Osteoblast (primary cell): ENCODE measurements at regions not wholly inside any gene's neighbourhood (a gene's known extent, or its start where the extent isn't known, plus 50 kb on each side); places are given as distances from the start of the nearest gene placed in this dataset.

Source experiments
- DNase-seq: peaks from one replicate; pipeline ENCODE4 v3.0.0; 2011; ENCODE audit warnings: low spot score, mixed read lengths; ENCODE audit not compliant: insufficient read length; ENCODE audit errors: missing footprints
- H2AFZ ChIP-seq: 2 replicates; pipeline ENCODE4 v1.6.0; 2011; ENCODE audit warnings: mild to moderate bottlenecking, low read length
- H3K27ac ChIP-seq: 2 replicates; pipeline ENCODE4 v1.5.1; 2011; ENCODE audit warnings: mild to moderate bottlenecking, low read depth, low read length, moderate library complexity
- H3K27me3 ChIP-seq: 2 replicates; pipeline ENCODE4 v1.6.0; 2012; ENCODE audit warnings: mild to moderate bottlenecking, control low read depth, inconsistent platforms, low read length, moderate library complexity; ENCODE audit not compliant: insufficient read depth
- H3K36me3 ChIP-seq: 2 replicates; pipeline ENCODE4 v1.5.1; 2011; ENCODE audit warnings: mild to moderate bottlenecking, low read length, control low read depth, moderate library complexity; ENCODE audit not compliant: insufficient read depth
- H3K4me1 ChIP-seq: 2 replicates; pipeline ENCODE4 v1.5.1; 2011; ENCODE audit warnings: mild to moderate bottlenecking, low read length, control low read depth, moderate library complexity; ENCODE audit not compliant: insufficient read depth
- H3K4me2 ChIP-seq: 2 replicates; pipeline ENCODE4 v1.6.0; 2011; ENCODE audit warnings: mild to moderate bottlenecking, low read length; ENCODE audit not compliant: insufficient read depth
- H3K4me3 ChIP-seq: fragments of 200-600 bp; sonication (generic); 3 replicates; pipeline ENCODE4 v1.5.1; 2012; ENCODE audit warnings: mild to moderate bottlenecking, low read length, inconsistent platforms; ENCODE audit not compliant: insufficient read depth
- H3K79me2 ChIP-seq: 2 replicates; pipeline ENCODE4 v1.6.0; 2012; ENCODE audit warnings: mild to moderate bottlenecking, low read length, control low read depth, inconsistent platforms; ENCODE audit not compliant: insufficient read depth
- H3K9me3 ChIP-seq: 2 replicates; pipeline ENCODE4 v1.5.1; 2011; ENCODE audit warnings: low read depth, low read length, control low read depth
- H4K20me1 ChIP-seq: 2 replicates; pipeline ENCODE4 v1.6.0; 2012; ENCODE audit warnings: mild to moderate bottlenecking, low read length, control low read depth; ENCODE audit not compliant: insufficient read depth
- TF ChIP-seq, protein P1 (sequence below): IDR thresholded peaks from 2 replicates; pipeline ENCODE4 v1.5.1; 2011; ENCODE audit warnings: mild to moderate bottlenecking, low read depth, low read length, moderate library complexity; ENCODE audit errors: extremely low read depth

DNA sequence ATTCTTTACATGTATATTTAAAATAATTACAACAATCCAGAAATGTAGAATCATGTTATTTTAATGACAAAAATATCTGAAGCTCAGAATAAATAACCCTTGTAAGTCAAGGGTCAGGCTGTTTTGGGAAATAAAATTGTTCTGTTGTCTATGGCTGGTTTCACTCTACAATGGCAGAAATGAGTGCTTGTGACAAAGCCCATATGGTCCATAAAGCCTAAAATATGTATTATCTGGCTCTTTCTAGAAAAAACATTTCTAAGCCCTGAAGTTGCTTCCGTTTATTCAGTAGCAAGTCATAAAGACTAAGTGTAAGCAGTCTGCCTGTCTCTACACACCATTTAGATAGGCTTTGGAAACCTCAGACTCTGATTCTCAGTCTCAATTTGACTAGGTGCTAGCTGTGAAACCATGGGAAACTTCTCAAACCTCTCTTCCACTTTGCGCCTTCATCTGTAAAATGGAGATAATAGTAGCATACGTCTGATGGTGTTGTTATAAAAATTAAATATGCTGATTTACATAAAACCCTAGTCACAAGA, 365.7 kb upstream of the CA10 start:
- H2AFZ ChIP-seq, result no peak overlapping the region
- H3K27ac ChIP-seq, result no peak overlapping the region
- TF ChIP-seq, protein P1, sequence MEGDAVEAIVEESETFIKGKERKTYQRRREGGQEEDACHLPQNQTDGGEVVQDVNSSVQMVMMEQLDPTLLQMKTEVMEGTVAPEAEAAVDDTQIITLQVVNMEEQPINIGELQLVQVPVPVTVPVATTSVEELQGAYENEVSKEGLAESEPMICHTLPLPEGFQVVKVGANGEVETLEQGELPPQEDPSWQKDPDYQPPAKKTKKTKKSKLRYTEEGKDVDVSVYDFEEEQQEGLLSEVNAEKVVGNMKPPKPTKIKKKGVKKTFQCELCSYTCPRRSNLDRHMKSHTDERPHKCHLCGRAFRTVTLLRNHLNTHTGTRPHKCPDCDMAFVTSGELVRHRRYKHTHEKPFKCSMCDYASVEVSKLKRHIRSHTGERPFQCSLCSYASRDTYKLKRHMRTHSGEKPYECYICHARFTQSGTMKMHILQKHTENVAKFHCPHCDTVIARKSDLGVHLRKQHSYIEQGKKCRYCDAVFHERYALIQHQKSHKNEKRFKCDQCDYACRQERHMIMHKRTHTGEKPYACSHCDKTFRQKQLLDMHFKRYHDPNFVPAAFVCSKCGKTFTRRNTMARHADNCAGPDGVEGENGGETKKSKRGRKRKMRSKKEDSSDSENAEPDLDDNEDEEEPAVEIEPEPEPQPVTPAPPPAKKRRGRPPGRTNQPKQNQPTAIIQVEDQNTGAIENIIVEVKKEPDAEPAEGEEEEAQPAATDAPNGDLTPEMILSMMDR, result no peak
- H4K20me1 ChIP-seq, result no peaks in the 10 kb centered on the region
- no peaks in the 10 kb centered on the region for H3K4me1 ChIP-seq
- no peaks in the 10 kb centered on the region for H3K36me3 ChIP-seq
- no peak for DNase-seq
- no peaks in the 10 kb centered on the region for H3K79me2 ChIP-seq
- H3K27me3 ChIP-seq, result no peaks in the 10 kb centered on the region
- H3K4me3 ChIP-seq, result no peak overlapping the region
- no peak overlapping the region for H3K4me2 ChIP-seq
- no peaks in the 10 kb centered on the region for H3K9me3 ChIP-seq

GRCh38 chr17:52517176-52517575, 358.7 kb upstream of the CA10 start:
- no peaks in the 10 kb centered on the region for H3K9me3 ChIP-seq
- DNase-seq, result no peak
- no peak overlapping the region for H3K4me3 ChIP-seq
- no peaks in the 10 kb centered on the region for H4K20me1 ChIP-seq
- no peak overlapping the region for H3K4me2 ChIP-seq
- no peaks in the 10 kb centered on the region for H3K4me1 ChIP-seq
- H3K36me3 ChIP-seq, result no peaks in the 10 kb centered on the region
- H3K27me3 ChIP-seq, result no peaks in the 10 kb centered on the region
- no peaks in the 10 kb centered on the region for H3K79me2 ChIP-seq
- TF ChIP-seq, protein P1, result no peak
- no peak overlapping the region for H2AFZ ChIP-seq
- no peak overlapping the region for H3K27ac ChIP-seq

- DNase-seq, result no peak
- Histone ChIP-seq H3K9me3 (no peaks in the 10 kb centered on the region), H3K27me3 (no peaks in the 10 kb centered on the region), H2AFZ (no peak overlapping the region), H3K36me3 (no peaks in the 10 kb centered on the region), H3K27ac (no peak overlapping the region), H3K79me2 (no peaks in the 10 kb centered on the region), H3K4me3 (no peak overlapping the region), H3K4me2 (no peak overlapping the region), H4K20me1 (no peaks in the 10 kb centered on the region), H3K4me1 (no peaks in the 10 kb centered on the region)
- TF ChIP-seq, protein P1, result no peak
Observed at GRCh38 chr17:52515927-52516326, 357.4 kb upstream of the CA10 start.

- TF ChIP-seq, protein P1, result no peak
- Histone ChIP-seq H3K9me3 (peaks cover 9% of the 10 kb centered on the region), H4K20me1 (no peaks in the 10 kb centered on the region), H3K36me3 (no peaks in the 10 kb centered on the region), H3K4me1 (no peaks in the 10 kb centered on the region), H3K4me3 (no peak overlapping the region), H3K27ac (no peak overlapping the region), H3K27me3 (no peaks in the 10 kb centered on the region), H3K4me2 (no peak overlapping the region), H3K79me2 (no peaks in the 10 kb centered on the region), H2AFZ (no peak overlapping the region)
- no peak for DNase-seq
Observed at GRCh38 chr17:52505601-52506000, 347.1 kb upstream of the CA10 start.
